ENCODE measurements at regions not wholly inside any gene's neighbourhood (a gene's known extent, or its start where the extent isn't known, plus 50 kb on each side); places are given as distances from the start of the nearest gene placed in this dataset.

DNA sequence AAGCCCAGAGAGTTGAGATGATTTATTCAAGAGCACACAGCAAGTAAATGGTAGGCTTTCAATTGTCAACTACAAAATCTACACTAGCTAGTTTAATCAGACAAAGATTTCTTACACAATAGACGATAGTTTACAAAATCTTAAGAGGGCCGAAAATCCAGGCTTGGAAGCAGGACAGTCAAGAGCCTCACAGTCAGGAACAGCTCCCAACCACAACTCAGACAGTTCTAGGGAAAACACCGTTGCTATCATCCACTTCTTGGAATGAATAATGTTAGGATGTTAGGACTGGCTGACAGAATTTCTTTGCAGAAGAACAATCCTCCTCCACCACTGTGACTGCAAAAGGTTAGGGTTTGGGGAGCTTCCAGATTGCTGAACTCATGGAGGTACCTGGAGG, 290.8 kb upstream of the ZPLD1 start:
- TF ChIP-seq, protein P1, sequence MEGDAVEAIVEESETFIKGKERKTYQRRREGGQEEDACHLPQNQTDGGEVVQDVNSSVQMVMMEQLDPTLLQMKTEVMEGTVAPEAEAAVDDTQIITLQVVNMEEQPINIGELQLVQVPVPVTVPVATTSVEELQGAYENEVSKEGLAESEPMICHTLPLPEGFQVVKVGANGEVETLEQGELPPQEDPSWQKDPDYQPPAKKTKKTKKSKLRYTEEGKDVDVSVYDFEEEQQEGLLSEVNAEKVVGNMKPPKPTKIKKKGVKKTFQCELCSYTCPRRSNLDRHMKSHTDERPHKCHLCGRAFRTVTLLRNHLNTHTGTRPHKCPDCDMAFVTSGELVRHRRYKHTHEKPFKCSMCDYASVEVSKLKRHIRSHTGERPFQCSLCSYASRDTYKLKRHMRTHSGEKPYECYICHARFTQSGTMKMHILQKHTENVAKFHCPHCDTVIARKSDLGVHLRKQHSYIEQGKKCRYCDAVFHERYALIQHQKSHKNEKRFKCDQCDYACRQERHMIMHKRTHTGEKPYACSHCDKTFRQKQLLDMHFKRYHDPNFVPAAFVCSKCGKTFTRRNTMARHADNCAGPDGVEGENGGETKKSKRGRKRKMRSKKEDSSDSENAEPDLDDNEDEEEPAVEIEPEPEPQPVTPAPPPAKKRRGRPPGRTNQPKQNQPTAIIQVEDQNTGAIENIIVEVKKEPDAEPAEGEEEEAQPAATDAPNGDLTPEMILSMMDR (IDR thresholded peaks at IDR 0.05), result no peak
- no peak for TF ChIP-seq POLR2A (IDR thresholded peaks at IDR 0.05)

All from right lobe of liver (tissue), 4 donors.